GM21367 (cell line): ENCODE measurements at regions not wholly inside any gene's neighbourhood (a gene's known extent, or its start where the extent isn't known, plus 50 kb on each side); places are given as distances from the start of the nearest gene placed in this dataset.

Experiments
- ATAC-seq: cut with Tn5 transposase; IDR thresholded peaks from one replicate; pipeline ENCODE4 v1.9.1; 2021; ENCODE audit not compliant: unreplicated experiment

- ATAC-seq = no peak
Observed at GRCh38 chr7:159269745-159270144, 125.1 kb upstream of the VIPR2 start.

GRCh38 chr7:159263430-159263829 lies 118.8 kb upstream of the VIPR2 start:
- ATAC-seq = no peak

- ATAC-seq = no peak
Observed at GRCh38 chr7:159253657-159254056, 109.0 kb upstream of the VIPR2 start.

GRCh38 chr7:159250471-159250870 lies 105.8 kb upstream of the VIPR2 start:
- ATAC-seq = no peak

- ATAC-seq = no peak
Observed at GRCh38 chr7:159249671-159250070, 105.0 kb upstream of the VIPR2 start.

GRCh38 chr7:159247910-159248309 lies 103.2 kb upstream of the VIPR2 start:
- ATAC-seq = no peak

- ATAC-seq = no peak
Observed at GRCh38 chr7:159246702-159247480, 102.2 kb upstream of the VIPR2 start.

- ATAC-seq = no peak
Observed at GRCh38 chr7:159240962-159241361, 96.3 kb upstream of the VIPR2 start.

GRCh38 chr7:159239028-159239427 lies 94.4 kb upstream of the VIPR2 start:
- no peak for ATAC-seq

- ATAC-seq = no peak
Observed at GRCh38 chr7:159238541-159238940, 93.9 kb upstream of the VIPR2 start.

GRCh38 chr7:159237022-159237653 lies 92.5 kb upstream of the VIPR2 start:
- no peak for ATAC-seq

GRCh38 chr7:159231017-159231416 lies 86.3 kb upstream of the VIPR2 start:
- no peak for ATAC-seq

GRCh38 chr7:159229683-159230475 lies 85.2 kb upstream of the VIPR2 start:
- no peak for ATAC-seq

- ATAC-seq = no peak
Observed at GRCh38 chr7:159227433-159227832, 82.8 kb upstream of the VIPR2 start.

GRCh38 chr7:159226011-159226702 lies 81.5 kb upstream of the VIPR2 start:
- no peak for ATAC-seq

- ATAC-seq = no peak
Observed at GRCh38 chr7:159218607-159219006, 73.9 kb upstream of the VIPR2 start.

- ATAC-seq = no peak
Observed at GRCh38 chr7:159218170-159218569, 73.5 kb upstream of the VIPR2 start.

GRCh38 chr7:159215076-159215475 lies 70.4 kb upstream of the VIPR2 start:
- no peak for ATAC-seq

- no peak for ATAC-seq
Observed at GRCh38 chr7:159213253-159213652, 68.6 kb upstream of the VIPR2 start.

GRCh38 chr7:159212226-159212625 lies 67.6 kb upstream of the VIPR2 start:
- ATAC-seq = no peak

GRCh38 chr7:159211540-159212182 lies 67.0 kb upstream of the VIPR2 start:
- no peak for ATAC-seq
